Activated CD4-positive, CD25-positive, alpha-beta regulatory T cell (primary cell): ENCODE measurements at regions not wholly inside any gene's neighbourhood (a gene's known extent, or its start where the extent isn't known, plus 50 kb on each side); places are given as distances from the start of the nearest gene placed in this dataset.

ENCODE experiments used
- DNase-seq, 4 experiments: peaks; one replicate each; lab custom pipeline; 2025; lab: John Stamatoyannopoulos, UW

DNA sequence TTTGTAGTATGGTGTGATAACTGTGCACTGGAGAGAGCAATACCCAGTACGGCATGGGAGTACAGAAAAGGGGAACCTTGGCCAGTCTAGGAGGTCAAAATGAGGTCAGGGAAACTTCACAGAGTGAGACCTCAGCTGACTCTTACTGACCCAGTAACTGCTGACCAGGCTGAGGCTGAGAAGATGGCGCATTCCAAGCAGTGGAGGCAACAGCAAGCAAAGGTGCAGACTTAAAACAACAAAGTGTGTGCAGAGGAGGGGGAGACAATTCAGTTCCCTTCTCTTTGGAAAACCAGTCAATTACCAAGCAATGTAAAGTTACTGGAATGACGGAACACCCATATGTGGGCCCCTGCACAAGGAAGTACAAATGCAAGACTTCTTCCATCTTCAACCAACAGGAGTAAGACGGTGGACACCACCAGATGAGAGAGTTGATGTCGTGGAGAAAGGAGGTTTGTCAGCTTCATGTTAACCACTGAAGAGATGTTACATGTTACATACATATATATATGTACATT lies 54.6 kb upstream of the PRDX6 start:
- no peak for DNase-seq

GRCh38 chr1:173423291-173423690 lies 53.8 kb upstream of the PRDX6 start:
- no peak for DNase-seq

- DNase-seq, result no peak
These were observed 53.0 kb upstream of the PRDX6 start for GRCh38 chr1:173424143-173424542.

DNA sequence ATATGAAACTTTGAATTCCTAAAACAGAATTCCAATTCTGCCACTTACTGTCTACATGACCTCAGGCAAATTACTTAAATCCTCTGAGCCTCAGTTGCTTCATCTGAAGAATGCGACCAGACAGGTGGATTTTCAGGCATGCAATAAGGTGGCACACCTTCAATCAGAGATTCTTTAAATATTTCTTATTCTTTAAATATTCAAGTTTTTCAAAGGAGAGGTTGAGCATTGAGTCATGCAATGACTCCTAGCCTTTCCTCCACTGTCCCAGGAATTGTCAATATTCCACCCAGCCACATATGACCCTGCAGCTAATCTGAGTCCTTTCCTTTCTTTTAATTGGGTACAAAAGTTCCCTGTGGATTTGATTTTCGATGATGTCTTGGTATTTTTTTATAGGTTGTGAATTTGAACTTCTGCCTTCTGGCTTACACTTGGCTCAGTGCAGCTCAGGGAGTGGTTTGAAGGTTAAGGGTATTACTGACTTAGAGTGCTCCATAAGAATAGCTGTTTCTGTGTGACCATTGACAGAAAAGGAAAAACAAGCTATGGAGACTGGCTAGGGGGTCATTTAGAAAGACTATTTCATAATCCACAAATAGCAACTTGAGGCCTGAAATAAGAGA lies 52.2 kb upstream of the PRDX6 start:
- no peak for DNase-seq

DNA sequence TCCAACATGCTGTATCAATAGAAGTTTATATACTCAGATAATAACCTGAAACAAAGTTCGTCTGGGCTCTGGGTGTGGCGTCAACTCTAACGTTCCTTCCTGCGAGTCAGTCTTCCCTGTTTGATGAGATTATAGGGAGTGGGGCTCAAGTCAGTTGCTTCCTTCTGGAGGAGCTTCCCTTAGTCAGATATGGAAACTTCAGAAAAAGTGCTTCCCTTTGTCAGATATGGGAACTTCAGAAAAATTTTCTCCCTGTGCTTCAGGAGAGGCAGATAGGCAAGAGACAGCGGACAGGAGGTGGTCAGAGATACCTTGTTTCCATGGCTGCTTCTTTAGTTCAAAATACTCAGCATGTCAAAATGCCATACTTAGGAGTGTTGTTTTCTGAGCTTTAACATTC lies 51.1 kb upstream of the PRDX6 start:
- DNase-seq, result no peak

GRCh38 chr1:173427146-173428054 lies 49.7 kb upstream of the PRDX6 start:
- no peak for DNase-seq
